ENCODE measurements at regions not wholly inside any gene's neighbourhood (a gene's known extent, or its start where the extent isn't known, plus 50 kb on each side); places are given as distances from the start of the nearest gene placed in this dataset.

- TF ChIP-seq EZH2 (IDR thresholded peaks at IDR 0.05) (no peak), POLR2AphosphoS5 (IDR thresholded peaks at IDR 0.05; ENCODE audit: borderline replicate concordance, low read depth, low read length) (no peak)
Measured at GRCh38 chr13:55298201-55298600, 1842.5 kb upstream of the PRR20A start.
